IMR-90 (cell line): ENCODE measurements at regions not wholly inside any gene's neighbourhood (a gene's known extent, or its start where the extent isn't known, plus 50 kb on each side); places are given as distances from the start of the nearest gene placed in this dataset.

Experiments used
- ATAC-seq: fragments of 200-7000 bp; cut with Tn5 transposase; 2 replicates; pipeline ENCODE4 v1.9.1; 2020; ENCODE audit warnings: low read depth, mild to moderate bottlenecking, moderate library complexity
- BruUV-seq: library from RNA; stranded (reverse); fragments of 400-500 nt; replicated peaks from 2 replicates; lab custom pipeline; 2021; lab: Mats Ljungman, UMichigan
- CTCF ChIA-PET: fragments of 300-600 bp; formaldehyde crosslinking; extraction: SDS; loops from one replicate; lab custom pipeline; 2021; ENCODE audit warnings: antibody characterized with exemption; lab: Yijun Ruan, JAX
- POLR2A ChIA-PET: fragments of 300-600 bp; sonication (Branson Sonifier 250); formaldehyde crosslinking; loops from one replicate; lab custom pipeline; 2022; ENCODE audit warnings: antibody characterized with exemption; ENCODE audit not compliant: unreplicated experiment; lab: Charles Lee
- DNase-seq: peaks from one replicate; pipeline ENCODE4 v3.0.0; 2013
- H2AFZ ChIP-seq: replicated peaks from 2 replicates; pipeline ENCODE3; 2013; ENCODE audit warnings: low read length, mild to moderate bottlenecking; ENCODE audit not compliant: poor library complexity
- H2AK5ac ChIP-seq: 2 replicates; pipeline ENCODE4 v1.6.1; 2013; ENCODE audit warnings: low read depth, low read length, inconsistent platforms
- H2AK9ac ChIP-seq: replicated peaks from 2 replicates; pipeline ENCODE3; 2013; ENCODE audit warnings: mild to moderate bottlenecking, low read depth, low read length, moderate library complexity; ENCODE audit not compliant: poor library complexity
- H2BK120ac ChIP-seq: 2 replicates; pipeline ENCODE4 v1.6.1; 2013; ENCODE audit warnings: low read depth, low read length, inconsistent platforms
- H2BK15ac ChIP-seq: 3 replicates; pipeline ENCODE4 v1.6.1; 2013; ENCODE audit warnings: low read depth, low read length, inconsistent platforms
- H2BK20ac ChIP-seq: 2 replicates; pipeline ENCODE4 v1.6.1; 2013; ENCODE audit warnings: low read depth, mild to moderate bottlenecking, inconsistent platforms, low read length, moderate library complexity
- H2BK5ac ChIP-seq: 2 replicates; pipeline ENCODE4 v1.6.1; 2013; ENCODE audit warnings: mild to moderate bottlenecking, low read depth, low read length, inconsistent platforms; ENCODE audit not compliant: poor library complexity, severe bottlenecking
- H3K14ac ChIP-seq: replicated peaks from 2 replicates; pipeline ENCODE4 v1.6.1; 2013; ENCODE audit warnings: low read depth, low read length, inconsistent platforms
- H3K18ac ChIP-seq: 2 replicates; pipeline ENCODE4 v1.6.1; 2013; ENCODE audit warnings: low read depth, low read length, control low read depth
- H3K23ac ChIP-seq: 2 replicates; pipeline ENCODE4 v1.6.1; 2013; ENCODE audit warnings: low read depth, low read length, inconsistent platforms
- H3K27ac ChIP-seq: 2 replicates; pipeline ENCODE4 v1.5.1; 2013; ENCODE audit warnings: mild to moderate bottlenecking, control low read depth, low read length; ENCODE audit not compliant: insufficient read depth
- H3K27me3 ChIP-seq: 2 replicates; pipeline ENCODE4 v1.6.1; 2013; ENCODE audit warnings: low read length; ENCODE audit not compliant: control insufficient read depth, insufficient read depth
- H3K36me3 ChIP-seq: 2 replicates; pipeline ENCODE4 v1.6.1; 2013; ENCODE audit warnings: low read length, mixed read lengths; ENCODE audit not compliant: control insufficient read depth, insufficient read depth
- H3K4ac ChIP-seq: 2 replicates; pipeline ENCODE4 v1.6.1; 2013; ENCODE audit warnings: low read depth, low read length, inconsistent platforms
- H3K4me1 ChIP-seq: 2 replicates; pipeline ENCODE4 v1.6.1; 2013; ENCODE audit warnings: low read length, mixed read lengths; ENCODE audit not compliant: control insufficient read depth, insufficient read depth
- H3K4me2 ChIP-seq: 2 replicates; pipeline ENCODE4 v1.6.1; 2013; ENCODE audit warnings: low read depth, mild to moderate bottlenecking, control low read depth, low read length, moderate library complexity
- H3K4me3 ChIP-seq: 2 replicates; pipeline ENCODE4 v1.5.1; 2013; ENCODE audit warnings: low read depth, mild to moderate bottlenecking, control low read depth, low read length, moderate library complexity; ENCODE audit not compliant: insufficient read depth
- H3K56ac ChIP-seq: 2 replicates; pipeline ENCODE4 v1.6.1; 2013; ENCODE audit warnings: low read length, inconsistent platforms; ENCODE audit not compliant: insufficient read depth; ENCODE audit errors: extremely low read depth
- H3K79me1 ChIP-seq, 2 experiments: 2 replicates each; pipeline ENCODE4 v1.6.1; 2013; ENCODE audit warnings: low read length in 2 of 2, inconsistent platforms in 1 of 2, low read depth in 1 of 2
- H3K9ac ChIP-seq: 2 replicates; pipeline ENCODE4 v1.6.1; 2013; ENCODE audit warnings: low read depth, low read length, control low read depth
- H3K9me1 ChIP-seq: 2 replicates; pipeline ENCODE4 v1.6.1; 2013; ENCODE audit warnings: low read length, inconsistent platforms; ENCODE audit not compliant: insufficient read depth
- H3K9me3 ChIP-seq: 2 replicates; pipeline ENCODE4 v1.6.1; 2013; ENCODE audit warnings: low read length; ENCODE audit not compliant: control insufficient read depth, insufficient read depth
- H4K20me1 ChIP-seq: 2 replicates; pipeline ENCODE4 v1.6.1; 2013; ENCODE audit warnings: low read length, inconsistent platforms; ENCODE audit not compliant: insufficient read depth
- H4K5ac ChIP-seq: 2 replicates; pipeline ENCODE4 v1.6.1; 2013; ENCODE audit warnings: mild to moderate bottlenecking, low read depth, low read length, control low read depth
- H4K8ac ChIP-seq, 2 experiments: 2 replicates each; pipeline ENCODE4 v1.6.1; 2013; ENCODE audit warnings: low read depth in 2 of 2, low read length in 2 of 2, control low read depth in 1 of 2, inconsistent platforms in 1 of 2
- H4K91ac ChIP-seq: 2 replicates; pipeline ENCODE4 v1.6.1; 2013; ENCODE audit warnings: low read depth, low read length, inconsistent platforms; ENCODE audit not compliant: insufficient read depth
- BHLHE40 ChIP-seq: fragments of 150-350 bp; IDR thresholded peaks from 2 replicates; pipeline ENCODE4 v1.6.1; 2016; ENCODE audit warnings: mild to moderate bottlenecking, low read depth, low read length
- MAZ ChIP-seq: IDR thresholded peaks from 2 replicates; pipeline ENCODE4 v1.6.1; 2012; ENCODE audit warnings: low read depth, mild to moderate bottlenecking, low read length, improper control_type of control experiment, moderate library complexity, borderline replicate concordance
- MXI1 ChIP-seq: IDR thresholded peaks from 2 replicates; pipeline ENCODE4 v1.6.1; 2012; ENCODE audit warnings: low read depth, mild to moderate bottlenecking, low read length, moderate library complexity, borderline replicate concordance
- NFE2L2 ChIP-seq: fragments of 150-350 bp; IDR thresholded peaks from 2 replicates; pipeline ENCODE4 v1.6.1; 2016; ENCODE audit warnings: low read depth, mild to moderate bottlenecking, low read length
- POLR2A ChIP-seq: IDR thresholded peaks from 2 replicates; pipeline ENCODE4 v1.6.1; 2012; ENCODE audit warnings: mild to moderate bottlenecking, low read depth, low read length
- RFX5 ChIP-seq: IDR thresholded peaks from 2 replicates; pipeline ENCODE4 v1.8.0; 2012; ENCODE audit warnings: low read depth, mild to moderate bottlenecking, low read length, moderate library complexity
- SMC3 ChIP-seq: fragments of 150-350 bp; IDR thresholded peaks from 2 replicates; pipeline ENCODE4 v1.6.1; 2016; ENCODE audit warnings: low read depth, mild to moderate bottlenecking, antibody characterized with exemption, low read length, moderate library complexity
- WGBS, 2 experiments: methylation state at CpG; one replicate each; pipeline versions ENCODE4 v1.1.5 to v1.1.7; 2013; ENCODE audit warnings: missing lambda C conversion rate in 2 of 2; ENCODE audit not compliant: insufficient read length in 1 of 2; ENCODE audit errors: extremely low coverage in 2 of 2; 5-methylcytosine and 5-hydroxymethylcytosine counted together
- dilution Hi-C: fragments of 300-500 bp; cut with HindIII; formaldehyde crosslinking; loops from one replicate; pipeline ENCODE4 v1.14.3; 2018; ENCODE audit warnings: low sequenced_read_pairs; ENCODE audit not compliant: unreplicated experiment
- in situ Hi-C: fragments of 300-500 bp; cut with MboI; formaldehyde crosslinking; loops from 3 replicates; pipeline ENCODE4 v1.14.3; 2019; ENCODE audit warnings: low sequenced_read_pairs, inconsistent platforms, mixed read lengths
- intact Hi-C: fragments of 100-400 bp; cut with micrococcal nuclease; formaldehyde crosslinking; loops from 2 replicates; pipeline ENCODE4 v1.10.0; 2022
- TF ChIP-seq, protein P1 (sequence below): fragments of 150-350 bp; IDR thresholded peaks from 2 replicates; pipeline ENCODE4 v1.6.1; 2017; ENCODE audit warnings: mild to moderate bottlenecking, antibody characterized with exemption, low read length, low read depth
- TF ChIP-seq, protein P2 (sequence below): conservative IDR thresholded peaks from 2 replicates; pipeline ENCODE4 v1.5.1; 2012; ENCODE audit warnings: mild to moderate bottlenecking, low read depth, low read length, improper control_type of control experiment

DNA sequence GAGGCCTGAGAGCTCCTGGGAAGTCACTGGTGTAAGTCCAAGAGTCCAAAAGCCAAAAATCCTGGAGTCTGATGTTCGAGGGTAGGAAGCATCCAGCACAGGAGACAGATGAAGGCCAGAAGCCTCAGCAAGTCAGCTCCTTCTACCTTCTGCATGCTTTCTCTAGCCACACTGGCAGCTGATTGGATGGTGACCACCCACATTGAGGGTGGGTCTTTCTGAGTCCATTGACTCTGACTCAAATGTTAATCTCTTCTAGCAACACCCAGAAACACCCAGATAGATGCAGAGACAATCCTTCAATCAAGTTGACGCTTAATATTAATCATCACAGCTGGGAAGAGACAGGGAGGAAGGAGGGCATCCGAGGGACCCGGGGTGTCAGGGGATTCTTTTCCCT lies 305.8 kb downstream of the AACS start:
- Histone ChIP-seq H2BK15ac (no peak overlapping the region), H3K9ac (no peak overlapping the region), H3K14ac (no peak overlapping the region), H2BK120ac (no peak overlapping the region), H2AFZ (no peak overlapping the region), H3K4me3 (no peak overlapping the region), H2AK5ac (no peak overlapping the region), H3K27ac (no peak overlapping the region), H3K23ac (no peak overlapping the region), H3K56ac (no peak overlapping the region), H4K8ac (no peak overlapping the region), H2BK20ac (no peak overlapping the region), H3K79me1 (no peaks in the 10 kb centered on the region), H2BK5ac (no peak overlapping the region), H3K36me3 (no peaks in the 10 kb centered on the region), H4K5ac (no peak overlapping the region), H3K4me1 (no peaks in the 10 kb centered on the region), H4K20me1 (no peaks in the 10 kb centered on the region), H3K4me2 (no peak overlapping the region), H3K18ac (no peak overlapping the region), H3K27me3 (no peaks in the 10 kb centered on the region), H3K4ac (no peak overlapping the region), H3K9me3 (peaks cover 17% of the 10 kb centered on the region), H3K9me1 (no peaks in the 10 kb centered on the region), H2AK9ac (no peak overlapping the region), H4K91ac (no peak overlapping the region)
- no TSS peak for BruUV-seq
- TF ChIP-seq MXI1 (no peak), POLR2A (no peak), NFE2L2 (no peak), MAZ (no peak), RFX5 (no peak), SMC3 (no peak), BHLHE40 (no peak)
- TF ChIP-seq, protein P1, sequence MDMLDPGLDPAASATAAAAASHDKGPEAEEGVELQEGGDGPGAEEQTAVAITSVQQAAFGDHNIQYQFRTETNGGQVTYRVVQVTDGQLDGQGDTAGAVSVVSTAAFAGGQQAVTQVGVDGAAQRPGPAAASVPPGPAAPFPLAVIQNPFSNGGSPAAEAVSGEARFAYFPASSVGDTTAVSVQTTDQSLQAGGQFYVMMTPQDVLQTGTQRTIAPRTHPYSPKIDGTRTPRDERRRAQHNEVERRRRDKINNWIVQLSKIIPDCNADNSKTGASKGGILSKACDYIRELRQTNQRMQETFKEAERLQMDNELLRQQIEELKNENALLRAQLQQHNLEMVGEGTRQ = no peak
- TF ChIP-seq, protein P2, sequence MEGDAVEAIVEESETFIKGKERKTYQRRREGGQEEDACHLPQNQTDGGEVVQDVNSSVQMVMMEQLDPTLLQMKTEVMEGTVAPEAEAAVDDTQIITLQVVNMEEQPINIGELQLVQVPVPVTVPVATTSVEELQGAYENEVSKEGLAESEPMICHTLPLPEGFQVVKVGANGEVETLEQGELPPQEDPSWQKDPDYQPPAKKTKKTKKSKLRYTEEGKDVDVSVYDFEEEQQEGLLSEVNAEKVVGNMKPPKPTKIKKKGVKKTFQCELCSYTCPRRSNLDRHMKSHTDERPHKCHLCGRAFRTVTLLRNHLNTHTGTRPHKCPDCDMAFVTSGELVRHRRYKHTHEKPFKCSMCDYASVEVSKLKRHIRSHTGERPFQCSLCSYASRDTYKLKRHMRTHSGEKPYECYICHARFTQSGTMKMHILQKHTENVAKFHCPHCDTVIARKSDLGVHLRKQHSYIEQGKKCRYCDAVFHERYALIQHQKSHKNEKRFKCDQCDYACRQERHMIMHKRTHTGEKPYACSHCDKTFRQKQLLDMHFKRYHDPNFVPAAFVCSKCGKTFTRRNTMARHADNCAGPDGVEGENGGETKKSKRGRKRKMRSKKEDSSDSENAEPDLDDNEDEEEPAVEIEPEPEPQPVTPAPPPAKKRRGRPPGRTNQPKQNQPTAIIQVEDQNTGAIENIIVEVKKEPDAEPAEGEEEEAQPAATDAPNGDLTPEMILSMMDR = no peak
- ATAC-seq (no peak), DNase-seq (no peak)
- CTCF ChIA-PET = no interaction called here
- WGBS, 2 experiments = 0% methylated on average over 1 of the region's 4 CpGs; no CpG with 5 or more reads in 1 of the 2 experiments
- POLR2A ChIA-PET = no interaction called here
- in situ Hi-C loops (no loop called here), dilution Hi-C loops (no loop called here), intact Hi-C loops (no loop called here)
